Esophagus (tissue), 2 donors: ENCODE measurements at regions not wholly inside any gene's neighbourhood (a gene's known extent, or its start where the extent isn't known, plus 50 kb on each side); places are given as distances from the start of the nearest gene placed in this dataset.

Experiments used
- H3K27ac ChIP-seq, 2 donors: one replicate each; pipeline ENCODE4 v1.5.1; 2013; ENCODE audit warnings: low read depth in 2 of 2, mild to moderate bottlenecking in 2 of 2, inconsistent platforms in 1 of 2, low read length in 1 of 2, moderate library complexity in 1 of 2
- H3K27me3 ChIP-seq, 2 donors: one replicate each; pipeline ENCODE4 v1.6.1; 2013; ENCODE audit warnings: low read length in 2 of 2, control low read depth in 1 of 2, mild to moderate bottlenecking in 1 of 2; ENCODE audit not compliant: insufficient read depth in 2 of 2, control insufficient read depth in 1 of 2
- H3K36me3 ChIP-seq, 2 donors: one replicate each; pipeline ENCODE4 v1.6.1; 2013; ENCODE audit warnings: low read length in 1 of 2; ENCODE audit not compliant: control insufficient read depth in 2 of 2, insufficient read depth in 2 of 2
- H3K4me1 ChIP-seq, 2 donors: one replicate each; pipeline ENCODE4 v1.6.1; 2013; ENCODE audit warnings: low read length in 1 of 2; ENCODE audit not compliant: control insufficient read depth in 2 of 2, insufficient read depth in 2 of 2
- H3K4me3 ChIP-seq, 2 donors: one replicate each; pipeline ENCODE4 v1.5.1; 2013; ENCODE audit warnings: low read length in 2 of 2, mild to moderate bottlenecking in 2 of 2, low read depth in 1 of 2, moderate library complexity in 1 of 2
- H3K9me3 ChIP-seq, 2 donors: one replicate each; pipeline ENCODE4 v1.6.1; 2013; ENCODE audit warnings: mild to moderate bottlenecking in 2 of 2, low read depth in 1 of 2, low read length in 1 of 2, moderate library complexity in 1 of 2; ENCODE audit not compliant: control insufficient read depth in 2 of 2, insufficient read depth in 1 of 2
- WGBS, 2 donors: extraction: QIAGEN DNeasy Blood & Tissue Kit; methylation state at CpG; one replicate each; pipeline ENCODE4 v1.1.7; 2013; 5-methylcytosine and 5-hydroxymethylcytosine counted together
- donor health status: healthy with polysubstance abuse.
- donor health status: Bipolar disorder and iron deficiency.

GRCh38 chr14:104442107-104442551 lies 137.4 kb upstream of the C14orf180 start:
- Histone ChIP-seq H3K36me3 (no peaks in the 10 kb centered on the region), H3K4me3 (no peak overlapping the region), H3K4me1 (peaks cover 0 to under 1% of the 10 kb centered on the region in 2 donors), H3K9me3 (no peaks in the 10 kb centered on the region), H3K27ac (no peak overlapping the region), H3K27me3 (no peaks in the 10 kb centered on the region)
- WGBS, 2 donors: 85 to 87% methylated on average over 19 of the region's 19 CpGs

GRCh38 chr14:104442631-104443390 lies 136.8 kb upstream of the C14orf180 start:
- Histone ChIP-seq H3K36me3 (no peaks in the 10 kb centered on the region), H3K27me3 (no peaks in the 10 kb centered on the region), H3K4me1 (no peaks in the 10 kb centered on the region), H3K4me3 (no peak overlapping the region), H3K27ac (no peak overlapping the region), H3K9me3 (peaks cover 0 to under 1% of the 10 kb centered on the region in 2 donors)
- whole genome bisulfite sequencing, 2 donors: 70 to 74% methylated on average over 14 of the region's 14 CpGs

GRCh38 chr14:104443391-104444158 lies 136.0 kb upstream of the C14orf180 start:
- WGBS, 2 donors: 62 to 64% methylated on average over 13 of the region's 13 CpGs
- Histone ChIP-seq H3K27ac (no peak overlapping the region), H3K36me3 (no peaks in the 10 kb centered on the region), H3K4me1 (no peaks in the 10 kb centered on the region), H3K9me3 (peaks cover 0 to 3% of the 10 kb centered on the region in 2 donors), H3K4me3 (no peak overlapping the region), H3K27me3 (no peaks in the 10 kb centered on the region)

GRCh38 chr14:104444159-104445030 lies 135.2 kb upstream of the C14orf180 start:
- H3K27ac ChIP-seq: no peak overlapping the region
- H3K9me3 ChIP-seq: peaks cover 0 to 3% of the 10 kb centered on the region in 2 donors
- no peak overlapping the region for H3K4me3 ChIP-seq
- no peaks in the 10 kb centered on the region for H3K27me3 ChIP-seq
- no peaks in the 10 kb centered on the region for H3K36me3 ChIP-seq
- H3K4me1 ChIP-seq: no peaks in the 10 kb centered on the region
- 85% methylated on average over 10 of the region's 10 CpGs for WGBS, 2 donors

GRCh38 chr14:104445086-104445485 lies 134.5 kb upstream of the C14orf180 start:
- Histone ChIP-seq H3K4me1 (no peaks in the 10 kb centered on the region), H3K4me3 (no peak overlapping the region), H3K9me3 (peaks cover 0 to 3% of the 10 kb centered on the region in 2 donors), H3K36me3 (no peaks in the 10 kb centered on the region), H3K27ac (no peak overlapping the region), H3K27me3 (no peaks in the 10 kb centered on the region)
- WGBS, 2 donors: 77 to 92% methylated on average over 2 of the region's 2 CpGs

- Histone ChIP-seq H3K36me3 (no peaks in the 10 kb centered on the region), H3K4me1 (no peaks in the 10 kb centered on the region), H3K27ac (no peak overlapping the region), H3K9me3 (peaks cover 0 to 3% of the 10 kb centered on the region in 2 donors), H3K4me3 (no peak overlapping the region), H3K27me3 (no peaks in the 10 kb centered on the region)
- 82 to 87% methylated on average over 11 of the region's 11 CpGs for WGBS, 2 donors
These were observed 133.7 kb upstream of the C14orf180 start for GRCh38 chr14:104445832-104446381.

- WGBS, 2 donors: 88 to 91% methylated on average over 6 of the region's 6 CpGs
- Histone ChIP-seq H3K27me3 (no peaks in the 10 kb centered on the region), H3K9me3 (peaks cover 0 to 3% of the 10 kb centered on the region in 2 donors), H3K27ac (no peak overlapping the region), H3K4me1 (no peaks in the 10 kb centered on the region), H3K4me3 (no peak overlapping the region), H3K36me3 (no peaks in the 10 kb centered on the region)
These were observed 133.0 kb upstream of the C14orf180 start for GRCh38 chr14:104446611-104447010.

GRCh38 chr14:104447750-104448149 lies 131.8 kb upstream of the C14orf180 start:
- WGBS, 2 donors: 92 to 93% methylated on average over 1 of the region's 1 CpG
- Histone ChIP-seq H3K27ac (no peak overlapping the region), H3K4me1 (no peaks in the 10 kb centered on the region), H3K9me3 (peaks cover 0 to 3% of the 10 kb centered on the region in 2 donors), H3K27me3 (no peaks in the 10 kb centered on the region), H3K36me3 (no peaks in the 10 kb centered on the region), H3K4me3 (no peak overlapping the region)

- Histone ChIP-seq H3K27ac (no peak overlapping the region), H3K9me3 (peaks cover 0 to 3% of the 10 kb centered on the region in 2 donors), H3K36me3 (no peaks in the 10 kb centered on the region), H3K27me3 (no peaks in the 10 kb centered on the region), H3K4me1 (no peaks in the 10 kb centered on the region), H3K4me3 (no peak overlapping the region)
- WGBS, 2 donors: 51 to 66% methylated on average over 2 of the region's 2 CpGs
These were observed 131.2 kb upstream of the C14orf180 start for GRCh38 chr14:104448321-104448720.
